HG02938 (cell line): ENCODE measurements at regions not wholly inside any gene's neighbourhood (a gene's known extent, or its start where the extent isn't known, plus 50 kb on each side); places are given as distances from the start of the nearest gene placed in this dataset.

Source experiments
- ATAC-seq: cut with Tn5 transposase; IDR thresholded peaks from one replicate; pipeline ENCODE4 v1.9.1; 2021; ENCODE audit warnings: mild to moderate bottlenecking, moderate library complexity; ENCODE audit not compliant: unreplicated experiment

- ATAC-seq, result no peak
These were observed 523.5 kb upstream of the ZEB2 start for GRCh38 chr2:145043399-145043834.

- ATAC-seq, result no peak
These were observed 521.8 kb upstream of the ZEB2 start for GRCh38 chr2:145041706-145042105.

- no peak for ATAC-seq
These were observed 520.5 kb upstream of the ZEB2 start for GRCh38 chr2:145040433-145040832.

- ATAC-seq, result no peak
These were observed 518.2 kb upstream of the ZEB2 start for GRCh38 chr2:145038041-145038525.

GRCh38 chr2:145036421-145037011, 516.6 kb upstream of the ZEB2 start:
- no peak for ATAC-seq

- ATAC-seq, result no peak
These were observed 514.6 kb upstream of the ZEB2 start for GRCh38 chr2:145034511-145034910.

GRCh38 chr2:145033438-145033837, 513.5 kb upstream of the ZEB2 start:
- ATAC-seq, result no peak

- ATAC-seq, result no peak
These were observed 512.9 kb upstream of the ZEB2 start for GRCh38 chr2:145032791-145033190.

GRCh38 chr2:145029873-145030272, 510.0 kb upstream of the ZEB2 start:
- no peak for ATAC-seq

GRCh38 chr2:145029081-145029480, 509.2 kb upstream of the ZEB2 start:
- ATAC-seq, result no peak

- ATAC-seq, result no peak
These were observed 508.4 kb upstream of the ZEB2 start for GRCh38 chr2:145028101-145028920.

GRCh38 chr2:145026456-145027455, 506.8 kb upstream of the ZEB2 start:
- ATAC-seq, result no peak

GRCh38 chr2:145025382-145025781, 505.5 kb upstream of the ZEB2 start:
- no peak for ATAC-seq

GRCh38 chr2:145023334-145023934, 503.5 kb upstream of the ZEB2 start:
- no peak for ATAC-seq

GRCh38 chr2:145022666-145023333, 502.9 kb upstream of the ZEB2 start:
- ATAC-seq, result no peak

- no peak for ATAC-seq
These were observed 502.2 kb upstream of the ZEB2 start for GRCh38 chr2:145021962-145022665.

GRCh38 chr2:145020694-145021093, 500.8 kb upstream of the ZEB2 start:
- ATAC-seq, result no peak

- no peak for ATAC-seq
These were observed 500.2 kb upstream of the ZEB2 start for GRCh38 chr2:145020139-145020538.

GRCh38 chr2:145018502-145018901, 498.6 kb upstream of the ZEB2 start:
- ATAC-seq, result no peak

- no peak for ATAC-seq
These were observed 497.2 kb upstream of the ZEB2 start for GRCh38 chr2:145017149-145017548.
